GM19238 (cell line): ENCODE measurements at regions not wholly inside any gene's neighbourhood (a gene's known extent, or its start where the extent isn't known, plus 50 kb on each side); places are given as distances from the start of the nearest gene placed in this dataset.

ENCODE experiments used
- DNase-seq: peaks from one replicate; pipeline ENCODE4 v3.0.0; 2011; ENCODE audit warnings: low spot score; ENCODE audit not compliant: insufficient read length

- DNase-seq, result no peak
These were observed 161.8 kb upstream of the MAP1B start for GRCh38 chr5:71945436-71945835.

- DNase-seq, result no peak
These were observed 160.8 kb upstream of the MAP1B start for GRCh38 chr5:71946343-71947030.

GRCh38 chr5:71948206-71948605 is 159.1 kb upstream of the MAP1B start:
- DNase-seq, result no peak

GRCh38 chr5:71949772-71950171 is 157.5 kb upstream of the MAP1B start:
- no peak for DNase-seq

GRCh38 chr5:71953866-71954265 is 153.4 kb upstream of the MAP1B start:
- no peak for DNase-seq

- DNase-seq, result no peak
These were observed 152.9 kb upstream of the MAP1B start for GRCh38 chr5:71954329-71954728.

- no peak for DNase-seq
These were observed 151.6 kb upstream of the MAP1B start for GRCh38 chr5:71955723-71956122.

GRCh38 chr5:71957292-71957898 is 149.9 kb upstream of the MAP1B start:
- no peak for DNase-seq

- DNase-seq, result no peak
These were observed 147.1 kb upstream of the MAP1B start for GRCh38 chr5:71960195-71960594.

GRCh38 chr5:71961786-71962185 is 145.5 kb upstream of the MAP1B start:
- DNase-seq, result no peak

- DNase-seq, result no peak
These were observed 137.8 kb upstream of the MAP1B start for GRCh38 chr5:71969460-71969859.

GRCh38 chr5:71971862-71972261 is 135.4 kb upstream of the MAP1B start:
- DNase-seq, result no peak

- DNase-seq, result no peak
These were observed 134.3 kb upstream of the MAP1B start for GRCh38 chr5:71972777-71973473.

GRCh38 chr5:71973563-71973962 is 133.7 kb upstream of the MAP1B start:
- DNase-seq, result no peak

- DNase-seq, result no peak
These were observed 133.1 kb upstream of the MAP1B start for GRCh38 chr5:71974165-71974564.

- no peak for DNase-seq
These were observed 132.7 kb upstream of the MAP1B start for GRCh38 chr5:71974622-71975021.

- DNase-seq, result no peak
These were observed 130.8 kb upstream of the MAP1B start for GRCh38 chr5:71976449-71976848.

GRCh38 chr5:71977311-71977710 is 130.0 kb upstream of the MAP1B start:
- no peak for DNase-seq

- DNase-seq, result no peak
These were observed 129.1 kb upstream of the MAP1B start for GRCh38 chr5:71978216-71978615.

- no peak for DNase-seq
These were observed 124.4 kb upstream of the MAP1B start for GRCh38 chr5:71982717-71983395.

- no peak for DNase-seq
These were observed 121.2 kb upstream of the MAP1B start for GRCh38 chr5:71986101-71986500.

GRCh38 chr5:71988808-71989207 is 118.5 kb upstream of the MAP1B start:
- DNase-seq, result no peak
